ENCODE measurements at regions not wholly inside any gene's neighbourhood (a gene's known extent, or its start where the extent isn't known, plus 50 kb on each side); places are given as distances from the start of the nearest gene placed in this dataset.

- H3K4me3 ChIP-seq (ENCODE audit: low read length) = no peak overlapping the region
- no peaks in the 10 kb centered on the region for H3K36me3 ChIP-seq (ENCODE audit: insufficient read depth, low read length)
- H3K27me3 ChIP-seq (ENCODE audit: insufficient read depth, low read length) = no peaks in the 10 kb centered on the region
- no peaks in the 10 kb centered on the region for H3K9me3 ChIP-seq (ENCODE audit: low read length)
- H3K4me1 ChIP-seq (ENCODE audit: insufficient read depth, low read length) = no peaks in the 10 kb centered on the region
- no peak overlapping the region for H2AFZ ChIP-seq (ENCODE audit: low read depth, low read length)
Observed at GRCh38 chr2:18898271-18898670, 308.9 kb upstream of the NT5C1B start.

DNA sequence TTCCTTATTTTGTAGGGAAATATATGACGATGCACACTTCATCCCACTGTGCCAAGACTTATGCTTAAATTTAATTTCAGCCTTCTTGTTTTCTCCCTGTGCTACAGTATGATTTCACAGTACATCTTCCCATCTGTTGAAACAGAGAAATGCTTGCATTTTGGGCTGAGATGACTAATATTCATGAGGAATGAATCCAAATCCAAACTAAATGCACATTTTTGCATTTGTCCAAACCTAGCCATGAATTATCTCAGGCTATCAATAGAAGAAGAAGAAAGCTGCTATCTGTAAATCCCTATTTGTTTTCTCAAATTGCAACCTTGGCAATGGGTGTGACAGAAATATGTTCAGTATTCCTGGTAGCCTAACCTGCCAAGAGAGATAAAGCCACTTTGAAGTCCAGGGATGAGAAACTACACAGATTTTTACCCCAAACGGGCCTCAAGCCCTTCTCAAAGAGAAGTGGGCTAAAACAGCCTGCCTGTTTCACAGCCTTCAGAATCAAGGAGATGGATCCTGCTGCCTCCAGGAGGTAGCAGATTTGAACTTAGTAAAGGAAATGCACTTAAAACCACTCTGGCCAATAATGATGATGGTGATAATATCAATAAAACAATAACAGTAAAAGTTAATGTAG, 306.9 kb upstream of the NT5C1B start:
- no peaks in the 10 kb centered on the region for H3K36me3 ChIP-seq (ENCODE audit: insufficient read depth, low read length)
- no peak overlapping the region for H2AFZ ChIP-seq (ENCODE audit: low read depth, low read length)
- H3K4me1 ChIP-seq (ENCODE audit: insufficient read depth, low read length) = no peaks in the 10 kb centered on the region
- H3K4me3 ChIP-seq (ENCODE audit: low read length) = no peak overlapping the region
- H3K27me3 ChIP-seq (ENCODE audit: insufficient read depth, low read length) = no peaks in the 10 kb centered on the region
- no peaks in the 10 kb centered on the region for H3K9me3 ChIP-seq (ENCODE audit: low read length)

- Histone ChIP-seq H3K27me3 (ENCODE audit: insufficient read depth, low read length) (no peaks in the 10 kb centered on the region), H3K36me3 (ENCODE audit: insufficient read depth, low read length) (no peaks in the 10 kb centered on the region), H3K9me3 (ENCODE audit: low read length) (no peaks in the 10 kb centered on the region)
Observed at GRCh38 chr2:18891600-18892345, 302.4 kb upstream of the NT5C1B start.

GRCh38 chr2:18889565-18890332, 300.4 kb upstream of the NT5C1B start:
- Histone ChIP-seq H3K36me3 (ENCODE audit: insufficient read depth, low read length) (no peaks in the 10 kb centered on the region), H3K27me3 (ENCODE audit: insufficient read depth, low read length) (no peaks in the 10 kb centered on the region)

More at GRCh38 chr2:18891600-18892345, 302.4 kb upstream of the NT5C1B start:
- Histone ChIP-seq H3K4me3 (ENCODE audit: low read length) (no peak overlapping the region), H2AFZ (ENCODE audit: low read depth, low read length) (no peak overlapping the region), H3K4me1 (ENCODE audit: insufficient read depth, low read length) (no peaks in the 10 kb centered on the region)

GRCh38 chr2:18885457-18885856, 296.1 kb upstream of the NT5C1B start:
- Histone ChIP-seq H3K9me3 (ENCODE audit: low read length) (no peaks in the 10 kb centered on the region), H3K4me3 (ENCODE audit: low read length) (no peak overlapping the region), H2AFZ (ENCODE audit: low read depth, low read length) (no peak overlapping the region), H3K36me3 (ENCODE audit: insufficient read depth, low read length) (no peaks in the 10 kb centered on the region), H3K27me3 (ENCODE audit: insufficient read depth, low read length) (no peaks in the 10 kb centered on the region), H3K4me1 (ENCODE audit: insufficient read depth, low read length) (no peaks in the 10 kb centered on the region)

More at GRCh38 chr2:18889565-18890332, 300.4 kb upstream of the NT5C1B start:
- Histone ChIP-seq H3K4me3 (ENCODE audit: low read length) (no peak overlapping the region), H2AFZ (ENCODE audit: low read depth, low read length) (no peak overlapping the region), H3K4me1 (ENCODE audit: insufficient read depth, low read length) (no peaks in the 10 kb centered on the region), H3K9me3 (ENCODE audit: low read length) (no peaks in the 10 kb centered on the region)

GRCh38 chr2:18883616-18884456, 294.5 kb upstream of the NT5C1B start:
- Histone ChIP-seq H3K4me3 (ENCODE audit: low read length) (no peak overlapping the region), H3K36me3 (ENCODE audit: insufficient read depth, low read length) (no peaks in the 10 kb centered on the region), H3K4me1 (ENCODE audit: insufficient read depth, low read length) (no peaks in the 10 kb centered on the region), H2AFZ (ENCODE audit: low read depth, low read length) (no peak overlapping the region), H3K27me3 (ENCODE audit: insufficient read depth, low read length) (no peaks in the 10 kb centered on the region), H3K9me3 (ENCODE audit: low read length) (no peaks in the 10 kb centered on the region)

DNA sequence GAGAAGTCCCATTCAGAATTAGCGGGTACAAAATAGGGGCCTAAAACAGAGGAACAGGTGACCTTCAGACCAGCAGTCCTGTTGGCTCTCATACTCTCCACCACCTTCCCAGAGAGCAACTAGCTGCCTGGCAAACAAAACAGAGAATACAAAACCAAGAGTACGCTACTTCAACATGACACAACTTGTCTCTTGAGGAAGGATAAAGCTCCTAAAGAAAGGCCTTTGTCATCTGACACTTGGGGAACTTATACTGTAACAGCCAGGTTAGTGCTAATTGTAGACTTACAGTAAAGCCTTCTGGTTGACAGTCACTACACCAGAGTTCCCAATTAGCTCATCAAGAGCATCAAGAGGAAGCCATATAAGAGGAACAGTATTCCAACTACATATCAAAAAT, 282.1 kb upstream of the NT5C1B start:
- no peak overlapping the region for H3K4me3 ChIP-seq (ENCODE audit: low read length)
- H3K36me3 ChIP-seq (ENCODE audit: insufficient read depth, low read length) = no peaks in the 10 kb centered on the region
- H2AFZ ChIP-seq (ENCODE audit: low read depth, low read length) = no peak overlapping the region
- H3K4me1 ChIP-seq (ENCODE audit: insufficient read depth, low read length) = no peaks in the 10 kb centered on the region
- no peaks in the 10 kb centered on the region for H3K9me3 ChIP-seq (ENCODE audit: low read length)
- H3K27me3 ChIP-seq (ENCODE audit: insufficient read depth, low read length) = no peaks in the 10 kb centered on the region

GRCh38 chr2:18870307-18870706, 280.9 kb upstream of the NT5C1B start:
- no peaks in the 10 kb centered on the region for H3K9me3 ChIP-seq (ENCODE audit: low read length)

DNA sequence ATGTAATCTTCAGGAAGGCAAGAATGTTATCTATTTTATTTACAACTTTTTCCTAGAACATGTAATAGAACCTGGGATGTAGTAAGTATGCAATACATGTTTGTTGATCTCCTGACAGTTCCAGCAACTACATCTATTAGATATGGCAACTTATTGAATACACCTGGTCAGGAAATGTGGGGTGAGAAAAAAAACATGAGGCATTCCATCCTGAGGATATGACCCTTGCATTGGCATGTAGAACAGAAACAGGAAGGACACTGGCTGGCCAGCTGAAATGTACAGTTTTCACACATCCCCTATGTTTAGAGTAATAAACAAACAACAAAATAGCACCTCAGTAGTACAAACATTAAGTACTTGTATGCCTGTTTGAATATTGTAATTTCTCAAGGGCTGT, 272.6 kb upstream of the NT5C1B start:
- Histone ChIP-seq H3K4me3 (ENCODE audit: low read length) (no peak overlapping the region), H3K27me3 (ENCODE audit: insufficient read depth, low read length) (no peaks in the 10 kb centered on the region), H3K9me3 (ENCODE audit: low read length) (no peaks in the 10 kb centered on the region), H2AFZ (ENCODE audit: low read depth, low read length) (no peak overlapping the region), H3K36me3 (ENCODE audit: insufficient read depth, low read length) (no peaks in the 10 kb centered on the region), H3K4me1 (ENCODE audit: insufficient read depth, low read length) (no peaks in the 10 kb centered on the region)

More at GRCh38 chr2:18870307-18870706, 280.9 kb upstream of the NT5C1B start:
- no peaks in the 10 kb centered on the region for H3K36me3 ChIP-seq (ENCODE audit: insufficient read depth, low read length)
- H3K27me3 ChIP-seq (ENCODE audit: insufficient read depth, low read length) = no peaks in the 10 kb centered on the region
- no peak overlapping the region for H2AFZ ChIP-seq (ENCODE audit: low read depth, low read length)
- H3K4me1 ChIP-seq (ENCODE audit: insufficient read depth, low read length) = no peaks in the 10 kb centered on the region
- no peak overlapping the region for H3K4me3 ChIP-seq (ENCODE audit: low read length)

DNA sequence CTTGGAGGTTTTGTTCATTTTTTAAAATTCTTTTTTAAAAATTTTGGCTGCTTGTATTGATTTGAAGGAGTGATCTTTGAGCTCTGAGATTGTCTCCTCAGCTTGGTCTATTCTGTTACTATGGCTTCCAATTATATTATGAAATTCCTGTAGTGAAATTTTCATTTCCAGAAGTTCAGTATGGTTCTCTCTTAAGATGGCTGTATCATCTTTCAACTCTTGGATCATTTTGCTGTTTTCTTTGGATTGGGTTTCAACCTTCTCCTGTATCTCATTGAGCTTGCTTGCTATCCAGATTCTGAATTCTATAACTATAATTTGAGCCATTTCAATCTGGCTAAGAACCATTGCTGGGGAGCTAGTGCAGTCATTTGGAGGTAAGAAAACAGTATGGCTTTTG, 270.8 kb upstream of the NT5C1B start:
- Histone ChIP-seq H3K9me3 (ENCODE audit: low read length) (no peaks in the 10 kb centered on the region), H3K36me3 (ENCODE audit: insufficient read depth, low read length) (no peaks in the 10 kb centered on the region), H3K4me1 (ENCODE audit: insufficient read depth, low read length) (no peaks in the 10 kb centered on the region), H2AFZ (ENCODE audit: low read depth, low read length) (no peak overlapping the region), H3K27me3 (ENCODE audit: insufficient read depth, low read length) (no peaks in the 10 kb centered on the region), H3K4me3 (ENCODE audit: low read length) (no peak overlapping the region)

GRCh38 chr2:18856765-18857164, 267.4 kb upstream of the NT5C1B start:
- Histone ChIP-seq H3K4me1 (ENCODE audit: insufficient read depth, low read length) (no peaks in the 10 kb centered on the region), H3K9me3 (ENCODE audit: low read length) (no peaks in the 10 kb centered on the region), H2AFZ (ENCODE audit: low read depth, low read length) (no peak overlapping the region), H3K36me3 (ENCODE audit: insufficient read depth, low read length) (no peaks in the 10 kb centered on the region), H3K27me3 (ENCODE audit: insufficient read depth, low read length) (no peaks in the 10 kb centered on the region), H3K4me3 (ENCODE audit: low read length) (no peak overlapping the region)

DNA sequence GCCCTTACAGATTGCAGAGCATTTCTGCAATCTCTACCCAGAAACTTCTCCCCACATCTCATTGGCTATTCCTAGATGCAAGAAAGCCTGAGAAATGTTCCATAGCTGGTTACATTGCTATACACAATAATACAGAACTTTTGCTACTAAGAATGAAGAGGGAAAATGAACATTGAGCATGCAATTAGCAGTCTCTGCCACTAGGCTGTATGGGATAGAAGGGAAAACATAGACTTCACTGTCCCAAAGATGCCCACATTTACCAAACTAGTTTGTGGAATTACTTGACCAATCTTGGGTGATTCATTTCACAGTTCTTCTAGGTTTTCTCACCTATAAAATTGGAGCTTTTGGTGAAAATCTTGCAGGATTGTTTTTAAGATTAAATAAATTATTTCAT, 265.7 kb upstream of the NT5C1B start:
- H2AFZ ChIP-seq (ENCODE audit: low read depth, low read length) = no peak overlapping the region
- H3K27me3 ChIP-seq (ENCODE audit: insufficient read depth, low read length) = no peaks in the 10 kb centered on the region
- H3K36me3 ChIP-seq (ENCODE audit: insufficient read depth, low read length) = no peaks in the 10 kb centered on the region
- no peak overlapping the region for H3K4me3 ChIP-seq (ENCODE audit: low read length)
- H3K4me1 ChIP-seq (ENCODE audit: insufficient read depth, low read length) = no peaks in the 10 kb centered on the region
- no peaks in the 10 kb centered on the region for H3K9me3 ChIP-seq (ENCODE audit: low read length)

Data from neuron (in vitro differentiated cells).